Upper lobe of left lung (tissue), 4 donors: ENCODE measurements at regions not wholly inside any gene's neighbourhood (a gene's known extent, or its start where the extent isn't known, plus 50 kb on each side); places are given as distances from the start of the nearest gene placed in this dataset.

Experiments
- CTCF ChIP-seq, 6 experiments: fragments of 450-650 bp in 4 of 6; fragments of 200-600 bp in 2 of 6; sonication (generic) in 2 of 6; IDR thresholded peaks; one replicate each; pipeline ENCODE4 v1.5.1; 2016 to 2019; ENCODE audit warnings: antibody characterized with exemption in 6 of 6
- POLR2A ChIP-seq, 4 donors: fragments of 450-650 bp; IDR thresholded peaks; one replicate each; pipeline ENCODE4 v1.5.1; 2016 to 2017; ENCODE audit warnings: antibody characterized with exemption in 4 of 4, mild to moderate bottlenecking in 2 of 4
- POLR2AphosphoS5 ChIP-seq, 2 donors: sonication (generic); formaldehyde crosslinking; IDR thresholded peaks; one replicate each; pipeline ENCODE4 v1.5.1; 2017; ENCODE audit warnings: antibody characterized with exemption in 2 of 2

DNA sequence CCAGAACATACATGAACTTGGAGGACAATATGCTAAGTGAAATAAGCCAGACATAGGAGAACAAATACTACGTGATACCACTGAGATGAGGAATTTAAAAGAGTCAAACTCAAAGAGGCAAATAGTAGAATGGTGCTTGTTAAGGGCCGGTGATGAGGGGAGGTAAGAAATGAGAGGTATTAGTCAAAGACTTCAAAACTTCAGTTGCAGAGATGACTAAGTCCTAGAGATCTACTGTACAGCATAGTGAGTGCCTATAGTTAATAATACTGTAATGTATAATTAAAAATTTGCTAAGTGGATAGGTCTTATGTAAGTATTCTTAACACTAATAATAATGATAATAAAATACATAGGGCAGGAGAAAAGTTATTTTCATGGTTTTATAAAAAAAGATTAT lies 126.9 kb upstream of the VEGFC start:
- no peak for TF ChIP-seq CTCF (IDR thresholded peaks at IDR 0.05)
- TF ChIP-seq POLR2AphosphoS5 (IDR thresholded peaks at IDR 0.05), result no peak
- no peak for TF ChIP-seq POLR2A (IDR thresholded peaks at IDR 0.05)
